NCI-H82 (cell line): ENCODE measurements at regions not wholly inside any gene's neighbourhood (a gene's known extent, or its start where the extent isn't known, plus 50 kb on each side); places are given as distances from the start of the nearest gene placed in this dataset.

Experiments
- DNase-seq: peaks from one replicate; lab custom pipeline; 2025; lab: John Stamatoyannopoulos, UW

DNA sequence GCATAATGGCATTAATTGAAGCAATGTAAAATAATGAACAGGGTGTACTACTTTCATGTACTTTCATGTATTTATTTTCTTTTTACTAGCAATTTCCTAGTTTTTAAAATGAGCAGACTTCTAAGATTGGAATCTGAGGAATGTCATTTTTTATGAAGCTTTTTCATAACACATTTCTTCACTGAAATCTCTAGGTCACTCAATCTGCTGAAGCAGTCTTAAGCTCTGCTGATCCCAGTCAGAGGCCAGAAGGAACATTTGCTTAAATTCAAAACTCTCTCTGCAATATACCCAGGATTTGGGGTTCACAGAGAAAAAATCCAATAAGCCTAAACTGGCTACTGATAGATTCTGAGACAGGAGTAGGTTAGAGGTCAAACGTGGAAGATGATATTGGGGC is 73.6 kb upstream of the CNTN1 start:
- DNase-seq, result no peak

DNA sequence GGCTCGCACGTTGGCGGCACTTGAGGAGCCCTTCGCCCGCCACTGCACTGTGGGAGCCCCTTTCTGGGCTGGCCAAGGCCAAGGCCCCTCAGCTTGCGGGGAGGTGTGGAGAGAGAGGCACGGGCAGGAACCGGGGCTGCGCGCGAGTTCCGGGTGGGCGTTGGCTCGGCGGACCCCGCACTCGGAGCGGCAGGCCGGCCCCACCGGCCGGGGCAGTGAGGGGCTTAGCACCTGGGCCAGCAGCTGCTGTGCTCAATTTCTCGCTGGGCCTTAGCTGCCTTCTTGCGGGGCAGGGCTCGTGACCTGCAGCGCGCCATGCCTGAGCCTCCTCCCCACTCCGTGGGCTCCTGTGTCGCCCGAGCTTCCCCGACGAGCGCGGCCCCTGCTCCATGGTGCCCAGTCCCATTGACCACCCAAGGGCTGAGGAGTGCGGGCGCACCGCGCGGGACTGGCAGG is 71.6 kb upstream of the CNTN1 start:
- DNase-seq, result no peak

DNA sequence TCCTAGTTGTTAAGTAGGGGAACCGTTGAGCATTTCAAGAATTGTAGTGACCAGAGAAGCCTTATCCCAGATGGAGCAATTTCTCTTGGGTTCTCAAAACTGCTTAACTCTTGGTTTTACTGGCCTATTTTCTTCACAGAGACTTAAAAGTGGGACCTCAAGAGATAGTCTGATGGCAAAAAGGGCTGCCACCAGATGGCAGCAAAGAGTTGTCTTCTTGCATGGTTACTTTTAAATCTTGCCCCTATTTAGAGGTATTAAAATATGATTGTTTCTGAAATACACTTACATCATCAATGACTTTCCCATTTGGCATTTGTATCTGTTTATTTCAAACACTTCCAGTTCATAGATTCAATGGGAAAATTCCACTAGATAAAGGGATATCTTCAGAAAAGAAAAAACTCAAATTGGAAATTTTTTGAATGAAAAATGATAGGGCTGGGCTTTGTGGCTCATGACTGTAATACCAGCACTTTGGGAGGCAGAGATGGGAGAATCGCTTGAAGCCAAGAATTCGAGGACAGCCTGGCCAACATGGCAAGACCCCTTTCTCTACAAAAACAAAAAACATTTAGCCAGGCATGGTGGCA is 69.9 kb upstream of the CNTN1 start:
- peak; percentile 78 for DNase-seq

DNA sequence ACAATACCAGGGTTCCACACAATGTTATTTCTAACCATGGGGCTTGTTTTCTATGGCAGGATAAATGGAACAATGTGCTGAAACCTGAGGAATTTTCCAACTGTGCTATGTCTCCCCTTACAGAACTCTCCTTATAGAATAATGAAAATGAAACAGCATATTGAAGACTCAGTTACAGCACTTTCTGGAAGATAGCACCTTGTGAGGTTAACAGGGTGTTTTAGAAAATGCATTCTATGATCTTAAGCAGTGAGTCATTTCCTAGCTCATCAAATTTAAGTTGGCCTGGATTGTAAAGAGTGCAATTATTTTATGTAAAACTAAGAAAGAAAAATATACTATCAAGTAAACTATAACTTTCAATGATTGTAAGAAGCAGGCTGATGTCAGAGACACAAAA is 60.1 kb upstream of the CNTN1 start:
- DNase-seq, result no peak

DNA sequence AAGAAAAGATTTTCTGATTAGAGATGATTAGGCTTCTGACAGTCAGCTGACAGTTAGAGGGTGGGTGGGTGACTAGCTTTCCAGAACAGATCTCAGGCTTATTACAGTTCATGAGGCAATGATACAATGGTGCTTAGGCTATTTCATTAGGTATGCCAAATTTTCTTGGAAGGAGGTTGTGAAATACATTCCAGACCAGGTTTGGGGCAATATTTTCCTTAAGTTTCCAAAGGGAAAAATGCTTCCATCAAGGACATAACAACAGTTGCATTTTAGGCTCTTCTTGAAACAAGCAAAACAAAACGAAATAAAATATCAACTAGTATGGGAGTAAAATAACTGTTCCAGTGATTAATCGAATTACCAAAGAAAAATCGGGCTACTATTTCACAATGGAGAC is 59.3 kb upstream of the CNTN1 start:
- no peak for DNase-seq

DNA sequence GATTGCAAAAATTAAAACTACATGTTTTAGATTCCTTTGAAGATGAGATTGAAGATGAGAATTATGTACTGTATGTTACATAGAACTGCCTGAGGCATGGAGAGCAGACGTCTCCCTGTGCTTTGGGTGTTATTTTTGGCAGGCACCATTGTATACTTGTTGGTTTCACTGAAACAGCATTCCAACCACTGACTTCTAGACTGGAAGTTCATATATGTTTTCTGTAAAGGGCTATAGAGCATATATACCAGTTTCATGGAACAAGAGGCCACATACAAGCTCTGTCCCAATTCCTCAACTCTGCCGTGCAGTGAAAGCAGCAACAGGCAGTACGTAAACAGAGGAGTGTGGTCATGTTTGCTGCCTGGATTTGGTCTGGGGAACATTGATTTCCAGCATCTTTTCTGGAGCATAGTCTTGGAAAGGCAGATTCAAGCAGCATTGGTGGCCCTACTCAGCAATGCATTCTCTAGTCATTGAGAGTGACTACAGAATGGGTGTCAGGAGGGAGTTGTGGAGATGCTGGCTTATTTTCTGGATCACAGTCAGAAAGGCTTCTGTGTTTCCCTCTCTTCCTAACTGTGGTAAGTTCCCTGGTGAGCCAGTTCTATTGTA is 57.6 kb upstream of the CNTN1 start:
- DNase-seq, result no peak

DNA sequence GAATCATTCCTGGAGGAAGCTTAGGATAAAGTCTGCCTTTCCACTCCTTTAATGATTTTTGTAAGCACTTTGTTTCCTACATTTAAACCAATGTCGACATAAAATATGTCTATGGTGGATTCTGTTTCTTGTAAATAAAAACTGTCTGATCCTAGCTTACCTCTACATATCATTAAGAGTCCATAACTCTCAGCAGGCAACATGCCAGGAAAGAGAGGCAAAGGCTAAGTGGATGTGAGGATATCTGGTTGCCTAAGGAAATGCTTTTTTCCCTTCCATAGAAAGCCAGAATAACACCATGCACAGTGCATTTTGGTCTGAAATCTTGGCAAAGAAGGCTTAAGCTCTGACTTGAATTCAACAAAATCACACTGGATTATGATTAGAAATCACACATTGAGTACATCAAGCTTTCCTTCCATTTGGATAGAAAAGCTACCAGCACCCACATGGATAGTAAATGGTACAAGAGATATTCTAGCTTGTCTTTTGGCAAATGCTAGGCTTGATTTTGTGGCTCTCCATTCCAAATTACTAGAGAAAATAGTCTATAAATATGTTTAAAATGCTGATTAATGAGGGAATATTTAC is 57.0 kb upstream of the CNTN1 start:
- DNase-seq, result no peak
